GM12875 (cell line): ENCODE measurements at regions not wholly inside any gene's neighbourhood (a gene's known extent, or its start where the extent isn't known, plus 50 kb on each side); places are given as distances from the start of the nearest gene placed in this dataset.
"Not testable (repeated sequence)": the region's sequence is repeated elsewhere in the genome, so short reads cannot be mapped to it uniquely, and the experiment has no call there.

Source experiments
- H3K4me3 ChIP-seq: one replicate; pipeline ENCODE4 v1.5.1; 2011; ENCODE audit warnings: low read depth, low read length, control low read depth
- TF ChIP-seq, protein P1 (sequence below): IDR thresholded peaks from 2 replicates; pipeline ENCODE4 v1.5.1; 2011; ENCODE audit warnings: low read depth, mild to moderate bottlenecking, control low read depth, inconsistent platforms, low read length, moderate library complexity, borderline replicate concordance; ENCODE audit not compliant: insufficient read depth

DNA sequence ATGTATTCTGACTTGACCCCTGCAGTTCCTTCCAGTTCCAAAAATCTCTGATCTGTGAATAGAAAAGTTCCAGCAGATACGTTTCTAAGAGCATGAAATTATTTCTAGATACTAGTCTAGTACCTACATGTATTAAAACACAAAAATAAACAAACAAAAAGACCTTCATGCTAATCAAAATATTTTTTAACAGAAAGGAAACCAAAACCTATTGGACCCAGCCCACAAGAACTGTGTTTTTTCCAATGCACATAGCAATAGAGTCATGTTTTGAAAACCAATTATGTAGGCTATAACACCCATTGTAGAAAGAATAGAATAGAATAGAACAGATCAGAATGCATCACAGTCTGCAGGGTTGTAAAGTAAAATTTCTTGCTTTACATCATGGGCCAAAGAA is 158.6 kb upstream of the TNFAIP3 start:
- TF ChIP-seq, protein P1, sequence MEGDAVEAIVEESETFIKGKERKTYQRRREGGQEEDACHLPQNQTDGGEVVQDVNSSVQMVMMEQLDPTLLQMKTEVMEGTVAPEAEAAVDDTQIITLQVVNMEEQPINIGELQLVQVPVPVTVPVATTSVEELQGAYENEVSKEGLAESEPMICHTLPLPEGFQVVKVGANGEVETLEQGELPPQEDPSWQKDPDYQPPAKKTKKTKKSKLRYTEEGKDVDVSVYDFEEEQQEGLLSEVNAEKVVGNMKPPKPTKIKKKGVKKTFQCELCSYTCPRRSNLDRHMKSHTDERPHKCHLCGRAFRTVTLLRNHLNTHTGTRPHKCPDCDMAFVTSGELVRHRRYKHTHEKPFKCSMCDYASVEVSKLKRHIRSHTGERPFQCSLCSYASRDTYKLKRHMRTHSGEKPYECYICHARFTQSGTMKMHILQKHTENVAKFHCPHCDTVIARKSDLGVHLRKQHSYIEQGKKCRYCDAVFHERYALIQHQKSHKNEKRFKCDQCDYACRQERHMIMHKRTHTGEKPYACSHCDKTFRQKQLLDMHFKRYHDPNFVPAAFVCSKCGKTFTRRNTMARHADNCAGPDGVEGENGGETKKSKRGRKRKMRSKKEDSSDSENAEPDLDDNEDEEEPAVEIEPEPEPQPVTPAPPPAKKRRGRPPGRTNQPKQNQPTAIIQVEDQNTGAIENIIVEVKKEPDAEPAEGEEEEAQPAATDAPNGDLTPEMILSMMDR: no peak
- H3K4me3 ChIP-seq: no peak overlapping the region

DNA sequence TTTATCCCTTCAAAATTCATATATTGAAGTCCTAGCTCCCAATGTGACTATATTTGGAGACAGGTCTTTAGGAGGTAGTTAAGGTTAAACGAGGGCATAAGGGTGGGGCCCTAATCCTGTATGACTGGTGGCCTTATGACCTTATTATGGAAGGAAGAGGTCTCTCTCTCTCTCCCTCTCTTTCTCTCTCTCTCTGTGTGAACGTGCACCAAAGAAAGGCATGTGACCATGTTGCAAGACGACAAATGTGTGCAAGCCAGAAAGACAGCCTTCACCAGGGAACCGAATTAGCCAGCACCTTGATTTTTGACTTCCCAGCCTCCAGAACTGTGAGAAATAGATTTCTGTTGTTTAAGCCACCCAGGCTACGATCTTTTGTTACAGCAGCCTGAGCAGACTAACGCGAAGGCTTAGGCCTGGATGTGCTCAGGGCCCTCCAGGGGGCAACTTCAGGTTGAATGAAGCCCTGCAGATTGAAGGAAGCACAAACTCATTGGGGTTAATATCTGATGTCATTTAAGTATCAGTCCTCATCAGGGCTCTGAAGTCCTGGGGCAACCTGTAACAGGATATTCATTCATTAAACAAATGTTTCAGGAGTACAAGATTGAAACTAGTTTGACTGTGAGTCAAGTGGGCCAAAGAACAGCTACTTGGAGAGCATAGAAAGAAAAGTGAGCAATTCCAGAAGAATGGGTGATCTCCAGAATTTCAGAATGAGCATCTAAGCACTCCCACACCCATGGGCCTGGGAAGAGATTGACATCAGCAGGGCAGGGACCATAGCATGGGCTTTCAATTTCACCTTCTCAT is 157.4 kb upstream of the TNFAIP3 start:
- H3K4me3 ChIP-seq: no peak overlapping the region
- TF ChIP-seq, protein P1: no peak

DNA sequence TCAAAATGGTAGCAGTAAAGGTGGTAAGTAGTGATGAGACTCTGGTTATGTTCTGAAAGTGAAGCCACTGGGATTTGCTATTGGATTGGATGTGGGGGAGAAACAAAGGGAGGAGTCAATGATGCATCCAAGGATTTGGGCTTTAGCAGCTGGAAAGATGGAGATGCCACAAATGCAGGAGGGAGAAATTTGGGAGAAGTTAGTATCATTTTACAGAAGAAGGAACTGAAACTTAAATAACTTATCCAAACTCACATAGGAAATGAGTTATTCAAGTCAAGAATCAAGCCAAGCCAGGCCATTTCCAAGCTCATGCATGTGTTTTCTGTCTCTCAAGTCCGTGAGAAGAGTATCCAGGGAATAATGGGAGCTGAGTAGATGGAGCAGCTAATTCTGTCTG is 155.1 kb upstream of the TNFAIP3 start:
- H3K4me3 ChIP-seq: no peak overlapping the region
- TF ChIP-seq, protein P1: no peak

DNA sequence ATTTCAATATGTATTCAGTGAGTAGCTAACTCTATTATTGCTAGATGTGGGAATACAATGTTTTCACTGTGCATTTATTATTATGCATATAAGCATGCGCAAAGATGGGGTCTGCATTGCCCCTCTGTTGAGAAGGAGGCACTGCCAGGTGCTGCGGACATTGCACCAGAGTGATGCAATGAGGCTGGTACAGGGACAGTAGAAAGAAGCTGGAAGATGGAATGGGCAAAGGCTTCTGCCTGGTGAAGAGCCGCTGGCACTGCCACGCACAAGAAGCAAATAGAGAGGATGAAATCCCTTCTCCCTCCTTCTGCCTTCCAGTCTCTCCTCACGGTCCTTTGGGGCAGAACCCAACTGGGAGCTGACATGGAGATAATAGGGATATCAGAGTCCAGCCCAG is 154.5 kb upstream of the TNFAIP3 start:
- TF ChIP-seq, protein P1: no peak
- no peak overlapping the region for H3K4me3 ChIP-seq

DNA sequence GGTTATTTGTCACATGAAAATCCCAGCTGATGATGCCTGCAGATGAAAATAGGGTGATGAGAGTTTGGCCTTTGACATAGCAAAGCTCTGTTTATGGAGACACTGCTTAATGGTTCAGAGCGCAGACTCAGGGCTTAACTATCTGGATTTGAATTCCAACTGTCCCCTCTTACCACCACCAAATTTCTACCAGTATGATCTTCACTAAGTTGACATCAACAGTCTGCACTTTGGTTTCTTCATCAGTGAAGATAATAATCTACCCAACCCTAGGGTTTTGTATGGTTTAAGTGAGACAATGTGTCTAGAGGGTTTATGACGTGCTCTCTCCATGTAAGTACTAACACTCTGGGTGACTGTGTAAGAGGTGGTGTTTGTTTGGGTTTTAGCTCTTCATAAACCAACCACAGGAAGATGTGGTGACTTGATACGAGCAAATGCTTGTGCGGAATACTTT is 151.4 kb upstream of the TNFAIP3 start:
- no peak overlapping the region for H3K4me3 ChIP-seq
- TF ChIP-seq, protein P1: no peak

DNA sequence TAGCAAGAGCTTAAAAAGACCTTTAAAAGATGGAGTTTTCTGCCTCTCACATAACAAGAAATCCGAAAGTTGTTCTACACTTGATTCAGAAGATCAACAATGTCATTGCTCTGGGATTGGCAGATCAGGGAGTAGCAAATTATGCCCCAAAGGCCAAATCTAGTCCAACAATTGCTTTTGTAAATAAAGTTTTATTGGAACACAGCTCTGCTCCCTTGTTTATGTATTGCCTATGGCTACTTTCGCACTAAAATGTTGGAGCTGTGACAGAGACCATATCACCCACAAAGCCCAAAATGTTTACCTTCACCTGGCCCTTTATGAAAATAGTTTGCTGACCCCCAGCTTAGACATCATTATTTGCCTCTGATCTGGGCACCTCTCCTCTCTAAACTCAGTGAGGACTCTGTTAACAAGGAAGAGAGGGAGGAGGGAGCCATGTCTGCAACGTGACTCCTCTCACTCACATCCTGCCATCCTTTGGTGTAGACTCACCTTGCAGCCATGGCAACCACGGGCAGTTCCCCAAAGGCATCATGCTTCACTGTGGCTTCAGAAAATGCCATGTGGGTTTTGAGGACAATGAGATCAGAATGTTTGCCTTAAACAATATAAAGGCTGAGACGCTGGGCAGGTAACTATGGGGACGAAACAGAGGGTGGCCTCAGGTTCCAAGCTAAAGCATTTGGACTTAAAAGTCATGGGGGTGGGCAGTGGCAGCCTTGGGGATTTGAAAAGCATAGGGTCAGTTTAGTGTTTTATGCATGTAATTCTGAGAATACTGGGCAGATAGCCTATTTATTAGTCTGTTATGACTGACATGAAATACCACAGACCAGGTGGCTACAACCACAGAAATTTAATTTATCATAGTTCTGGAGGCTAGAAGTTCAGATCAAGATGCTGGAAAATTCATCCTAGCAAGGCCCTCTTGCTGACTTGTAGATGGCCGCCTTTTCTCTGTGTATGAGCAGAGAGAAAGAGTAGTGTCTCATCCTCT is 149.7 kb upstream of the TNFAIP3 start:
- TF ChIP-seq, protein P1: no peak
- H3K4me3 ChIP-seq: no peak overlapping the region

DNA sequence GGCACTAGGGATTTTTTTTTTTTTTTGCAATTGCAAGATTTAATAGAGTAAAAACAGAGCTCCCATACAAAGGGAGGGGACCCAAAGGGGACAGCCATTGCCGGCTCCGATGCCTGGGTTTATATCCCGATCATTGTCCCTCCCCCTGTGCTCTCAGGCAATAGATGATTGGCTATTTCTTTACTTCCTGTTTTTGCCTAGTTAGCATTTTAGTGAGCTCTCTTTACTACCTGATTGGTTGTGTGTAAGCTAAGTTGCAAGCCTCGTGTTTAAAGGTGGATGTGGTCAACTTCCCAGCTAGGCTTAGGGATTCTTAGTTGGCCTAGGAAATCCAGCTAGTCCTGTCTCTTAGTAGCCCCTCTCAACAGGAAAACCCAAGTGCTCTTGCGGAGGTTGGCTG is 148.2 kb upstream of the TNFAIP3 start:
- H3K4me3 ChIP-seq: not testable (repeated sequence)
